Parathyroid adenoma (tissue), 2 donors: ENCODE measurements at regions not wholly inside any gene's neighbourhood (a gene's known extent, or its start where the extent isn't known, plus 50 kb on each side); places are given as distances from the start of the nearest gene placed in this dataset.
"Not testable (repeated sequence)": the region's sequence is repeated elsewhere in the genome, so short reads cannot be mapped to it uniquely, and the experiment has no call there.

ENCODE experiments used
- H2AFZ ChIP-seq: fragments of 300-600 bp; sonication (generic); one replicate; pipeline ENCODE4 v1.7.0; 2017; ENCODE audit warnings: antibody characterized with exemption, mild to moderate bottlenecking
- H3K27ac ChIP-seq: fragments of 300-600 bp; sonication (generic); one replicate; pipeline ENCODE4 v1.7.0; 2017
- H3K27me3 ChIP-seq: fragments of 300-600 bp; sonication (generic); one replicate; pipeline ENCODE4 v1.7.0; 2017; ENCODE audit warnings: low read length; ENCODE audit not compliant: control insufficient read depth, insufficient read depth
- H3K36me3 ChIP-seq: fragments of 300-600 bp; sonication (generic); one replicate; pipeline ENCODE4 v1.7.0; 2017; ENCODE audit warnings: low read length; ENCODE audit not compliant: control insufficient read depth, insufficient read depth
- H3K4me1 ChIP-seq: fragments of 300-600 bp; sonication (generic); one replicate; pipeline ENCODE4 v1.7.0; 2017; ENCODE audit warnings: control low read depth
- H3K4me2 ChIP-seq: fragments of 300-600 bp; sonication (generic); one replicate; pipeline ENCODE4 v1.7.0; 2017; ENCODE audit warnings: low read length
- H3K4me3 ChIP-seq: fragments of 300-600 bp; sonication (generic); one replicate; pipeline ENCODE4 v1.7.0; 2017; ENCODE audit warnings: low read depth, low read length
- H3K79me2 ChIP-seq: fragments of 300-600 bp; sonication (generic); one replicate; pipeline ENCODE4 v1.7.0; 2017; ENCODE audit warnings: control low read depth
- H3K9ac ChIP-seq: fragments of 300-600 bp; sonication (generic); one replicate; pipeline ENCODE4 v1.7.0; 2017; ENCODE audit warnings: mild to moderate bottlenecking
- H3K9me3 ChIP-seq: fragments of 300-600 bp; sonication (generic); one replicate; pipeline ENCODE4 v1.7.0; 2017; ENCODE audit warnings: low read length; ENCODE audit not compliant: control insufficient read depth
- TF ChIP-seq, protein P1 (sequence below): fragments of 300-600 bp; sonication (generic); IDR thresholded peaks from one replicate; pipeline ENCODE4 v1.7.0; 2017; ENCODE audit warnings: antibody characterized with exemption, mild to moderate bottlenecking
- donor health status: primary hyperparathyroidism.

GRCh38 chr11:79506734-79507344 is 66.0 kb upstream of the TENM4 start:
- TF ChIP-seq, protein P1, sequence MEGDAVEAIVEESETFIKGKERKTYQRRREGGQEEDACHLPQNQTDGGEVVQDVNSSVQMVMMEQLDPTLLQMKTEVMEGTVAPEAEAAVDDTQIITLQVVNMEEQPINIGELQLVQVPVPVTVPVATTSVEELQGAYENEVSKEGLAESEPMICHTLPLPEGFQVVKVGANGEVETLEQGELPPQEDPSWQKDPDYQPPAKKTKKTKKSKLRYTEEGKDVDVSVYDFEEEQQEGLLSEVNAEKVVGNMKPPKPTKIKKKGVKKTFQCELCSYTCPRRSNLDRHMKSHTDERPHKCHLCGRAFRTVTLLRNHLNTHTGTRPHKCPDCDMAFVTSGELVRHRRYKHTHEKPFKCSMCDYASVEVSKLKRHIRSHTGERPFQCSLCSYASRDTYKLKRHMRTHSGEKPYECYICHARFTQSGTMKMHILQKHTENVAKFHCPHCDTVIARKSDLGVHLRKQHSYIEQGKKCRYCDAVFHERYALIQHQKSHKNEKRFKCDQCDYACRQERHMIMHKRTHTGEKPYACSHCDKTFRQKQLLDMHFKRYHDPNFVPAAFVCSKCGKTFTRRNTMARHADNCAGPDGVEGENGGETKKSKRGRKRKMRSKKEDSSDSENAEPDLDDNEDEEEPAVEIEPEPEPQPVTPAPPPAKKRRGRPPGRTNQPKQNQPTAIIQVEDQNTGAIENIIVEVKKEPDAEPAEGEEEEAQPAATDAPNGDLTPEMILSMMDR, result no peak
- no peak overlapping the region for H3K27ac ChIP-seq
- H2AFZ ChIP-seq, result no peak overlapping the region
- no peaks in the 10 kb centered on the region for H3K9me3 ChIP-seq
- no peaks in the 10 kb centered on the region for H3K4me1 ChIP-seq
- no peak overlapping the region for H3K9ac ChIP-seq
- no peaks in the 10 kb centered on the region for H3K36me3 ChIP-seq
- no peak overlapping the region for H3K4me2 ChIP-seq
- no peaks in the 10 kb centered on the region for H3K79me2 ChIP-seq
- no peaks in the 10 kb centered on the region for H3K27me3 ChIP-seq
- H3K4me3 ChIP-seq, result no peak overlapping the region

DNA sequence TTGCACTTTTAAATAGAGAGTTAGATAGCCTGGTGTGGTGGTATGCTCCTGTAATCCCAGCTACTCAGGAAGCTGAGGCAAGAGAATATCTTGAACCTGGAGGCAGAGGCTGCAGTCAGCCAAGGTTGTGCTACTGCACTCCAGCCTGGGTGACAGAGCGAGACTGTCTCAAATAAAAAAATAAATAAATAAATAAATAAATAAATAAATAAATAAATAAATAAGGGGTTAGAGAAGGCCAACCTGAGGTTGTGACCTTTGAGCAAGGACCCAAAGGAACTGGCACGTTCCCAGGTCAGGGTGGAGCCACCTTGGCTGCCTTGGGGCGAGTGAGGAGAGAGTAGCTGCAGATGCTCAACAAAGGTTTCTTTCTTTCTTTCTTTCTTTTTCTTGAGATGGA is 65.3 kb upstream of the TENM4 start:
- no peaks in the 10 kb centered on the region for H3K79me2 ChIP-seq
- TF ChIP-seq, protein P1, result no peak
- H3K27me3 ChIP-seq, result no peaks in the 10 kb centered on the region
- no peak overlapping the region for H3K9ac ChIP-seq
- no peak overlapping the region for H3K27ac ChIP-seq
- no peak overlapping the region for H3K4me2 ChIP-seq
- no peaks in the 10 kb centered on the region for H3K4me1 ChIP-seq
- H2AFZ ChIP-seq, result no peak overlapping the region
- H3K9me3 ChIP-seq, result no peaks in the 10 kb centered on the region
- H3K4me3 ChIP-seq, result no peak overlapping the region
- no peaks in the 10 kb centered on the region for H3K36me3 ChIP-seq

DNA sequence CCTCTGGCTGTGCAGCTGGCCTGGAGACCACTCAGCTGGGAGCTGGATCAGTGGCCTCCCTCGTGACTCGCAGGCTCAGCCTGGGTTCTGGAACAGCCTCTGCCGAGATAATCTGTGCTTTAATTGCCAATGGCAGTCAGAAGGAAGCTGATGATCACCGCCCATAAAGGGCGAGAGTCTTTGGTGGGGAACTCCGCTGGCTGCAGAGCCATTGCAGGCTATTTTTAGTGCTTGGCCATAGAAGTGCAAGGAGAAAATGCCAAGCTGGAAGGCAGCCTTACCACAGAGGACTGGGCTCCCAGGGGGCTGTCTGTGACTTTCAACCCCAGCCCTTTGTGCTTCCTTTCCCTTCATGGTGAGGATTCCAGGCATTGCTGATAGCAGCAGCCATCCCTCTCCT is 62.2 kb upstream of the TENM4 start:
- no peak overlapping the region for H3K4me3 ChIP-seq
- H3K27ac ChIP-seq, result no peak overlapping the region
- no peaks in the 10 kb centered on the region for H3K27me3 ChIP-seq
- H3K9me3 ChIP-seq, result no peaks in the 10 kb centered on the region
- H3K4me1 ChIP-seq, result no peaks in the 10 kb centered on the region
- H2AFZ ChIP-seq, result no peak overlapping the region
- H3K36me3 ChIP-seq, result no peaks in the 10 kb centered on the region
- H3K9ac ChIP-seq, result no peak overlapping the region
- H3K4me2 ChIP-seq, result no peak overlapping the region
- TF ChIP-seq, protein P1, result no peak
- no peaks in the 10 kb centered on the region for H3K79me2 ChIP-seq

DNA sequence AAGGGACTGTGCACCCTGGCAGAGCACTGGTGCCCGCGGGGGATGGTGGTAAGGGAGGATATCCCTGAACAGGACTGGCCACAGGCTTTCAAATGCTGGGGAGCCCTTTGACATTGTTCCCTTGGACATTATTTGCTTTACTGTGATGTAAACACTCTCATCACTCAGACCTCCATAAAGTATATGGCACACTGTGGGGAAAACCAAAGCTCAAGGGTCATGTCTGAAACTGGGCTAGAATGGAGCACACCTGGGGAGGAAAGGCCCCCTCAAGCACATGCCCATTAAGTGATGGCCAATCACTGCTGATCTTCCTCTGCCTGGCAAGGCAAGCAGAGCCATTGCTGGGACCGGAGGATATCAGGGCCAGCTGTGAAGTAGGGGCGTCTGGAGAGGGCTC is 60.9 kb upstream of the TENM4 start:
- H3K4me1 ChIP-seq, result no peaks in the 10 kb centered on the region
- no peaks in the 10 kb centered on the region for H3K79me2 ChIP-seq
- H3K4me2 ChIP-seq, result no peak overlapping the region
- no peak overlapping the region for H3K4me3 ChIP-seq
- no peaks in the 10 kb centered on the region for H3K27me3 ChIP-seq
- H3K9me3 ChIP-seq, result no peaks in the 10 kb centered on the region
- H2AFZ ChIP-seq, result no peak overlapping the region
- H3K9ac ChIP-seq, result no peak overlapping the region
- H3K27ac ChIP-seq, result no peak overlapping the region
- no peaks in the 10 kb centered on the region for H3K36me3 ChIP-seq
- TF ChIP-seq, protein P1, result no peak

GRCh38 chr11:79499929-79500328 is 59.1 kb upstream of the TENM4 start:
- H3K36me3 ChIP-seq, H3K27ac ChIP-seq, H3K9me3 ChIP-seq, H3K4me3 ChIP-seq, H3K27me3 ChIP-seq, H3K9ac ChIP-seq, H2AFZ ChIP-seq, H3K4me2 ChIP-seq, H3K4me1 ChIP-seq, H3K79me2 ChIP-seq: not testable (repeated sequence)
